HS-5 (cell line): ENCODE measurements at regions not wholly inside any gene's neighbourhood (a gene's known extent, or its start where the extent isn't known, plus 50 kb on each side); places are given as distances from the start of the nearest gene placed in this dataset.
"Not testable (repeated sequence)": the region's sequence is repeated elsewhere in the genome, so short reads cannot be mapped to it uniquely, and the experiment has no call there.

Experiments
- DNase-seq: peaks from one replicate; pipeline ENCODE4 v3.0.0-alpha.2; 2012; ENCODE audit warnings: low read depth

- DNase-seq = not testable (repeated sequence)
Measured at GRCh38 chr11:3583476-3583875, 58.3 kb downstream of the ART5 start.

DNA sequence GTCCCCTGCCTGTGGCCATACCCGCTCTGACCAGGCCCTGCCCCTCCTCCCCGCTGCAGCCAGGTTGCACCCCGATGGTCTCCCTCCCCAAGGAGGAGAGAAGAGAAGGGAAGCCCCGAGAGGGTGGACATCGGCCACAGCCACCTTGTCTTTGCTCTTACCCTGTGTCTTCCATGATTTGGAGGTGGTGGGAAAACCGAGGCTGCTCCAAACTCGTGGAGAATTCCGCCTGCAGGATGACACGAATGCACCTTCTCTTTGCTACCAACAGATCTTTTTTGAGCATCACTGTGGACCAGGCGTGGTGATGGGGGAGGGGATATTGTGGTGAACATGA is 60.4 kb downstream of the ART5 start:
- not testable (repeated sequence) for DNase-seq

- DNase-seq = not testable (repeated sequence)
Measured at GRCh38 chr11:3580487-3581388, 61.1 kb downstream of the ART5 start.

DNA sequence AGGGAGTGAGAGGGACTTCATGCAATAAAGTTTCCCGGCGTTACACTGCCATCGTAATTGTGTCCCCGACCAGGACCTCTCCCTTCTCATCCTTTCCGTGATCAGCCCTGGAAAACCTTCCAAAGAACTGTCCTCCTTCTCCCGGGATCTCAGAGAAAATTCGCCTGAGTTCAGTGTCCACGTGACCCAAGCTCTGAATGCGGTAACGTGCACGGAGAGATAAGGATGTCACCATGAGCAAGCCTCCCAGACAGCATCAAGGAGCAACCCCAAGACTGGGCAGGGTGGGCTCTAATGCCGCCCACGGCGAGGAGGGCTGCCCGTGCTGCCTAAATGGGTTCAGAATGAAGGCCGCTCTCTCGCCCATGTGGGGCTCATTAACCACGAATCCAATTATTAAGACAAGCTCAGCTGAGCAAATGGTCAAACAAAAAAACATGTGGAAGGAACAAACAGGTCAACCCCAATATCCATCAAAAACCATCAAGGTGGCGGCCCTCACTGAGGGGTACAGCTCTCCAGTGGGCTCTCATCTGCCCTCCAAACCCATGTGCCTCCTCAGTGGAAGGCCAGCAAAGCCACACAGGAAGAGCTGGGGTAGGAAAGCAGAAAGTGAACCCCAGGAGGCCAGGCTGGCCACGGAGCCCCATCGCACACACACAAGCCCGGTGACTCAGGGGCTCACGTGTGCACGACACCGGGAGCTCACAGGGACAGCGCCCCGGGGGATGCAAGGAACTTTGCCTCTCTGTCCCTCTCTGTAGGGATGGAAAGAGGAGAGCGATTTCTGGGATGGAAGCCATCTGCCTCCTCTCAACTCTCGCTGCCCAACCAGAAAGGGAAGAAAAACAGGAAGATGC is 62.0 kb downstream of the ART5 start:
- DNase-seq = not testable (repeated sequence)

DNA sequence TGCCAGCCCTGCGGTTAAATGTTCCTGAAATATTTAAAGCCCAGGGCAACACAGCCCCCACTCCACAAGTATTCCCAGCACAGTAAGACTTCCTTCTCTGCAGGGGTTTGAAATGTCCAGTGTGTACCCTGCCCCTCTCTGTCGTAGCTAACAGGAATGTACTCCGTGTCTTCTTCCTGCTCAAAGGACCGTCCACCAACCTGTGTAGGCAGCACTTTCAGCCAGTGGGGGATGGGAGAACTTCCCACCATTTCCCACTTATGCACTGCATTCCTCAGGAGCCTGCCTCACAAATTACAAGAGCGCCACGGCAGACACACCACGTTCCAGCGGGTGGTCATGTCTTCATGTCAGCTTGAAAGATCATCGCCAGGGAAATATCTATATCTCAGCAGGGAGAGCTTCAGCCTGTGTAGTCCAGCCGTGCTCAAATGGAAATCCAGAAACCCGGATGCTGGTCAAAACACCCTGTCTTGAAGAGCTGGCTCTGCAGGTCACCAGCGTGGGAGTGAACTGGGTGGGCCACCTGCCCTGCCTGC is 65.7 kb downstream of the ART5 start:
- DNase-seq = not testable (repeated sequence)

- not testable (repeated sequence) for DNase-seq
Measured at GRCh38 chr11:3572976-3573647, 68.7 kb downstream of the ART5 start.

DNA sequence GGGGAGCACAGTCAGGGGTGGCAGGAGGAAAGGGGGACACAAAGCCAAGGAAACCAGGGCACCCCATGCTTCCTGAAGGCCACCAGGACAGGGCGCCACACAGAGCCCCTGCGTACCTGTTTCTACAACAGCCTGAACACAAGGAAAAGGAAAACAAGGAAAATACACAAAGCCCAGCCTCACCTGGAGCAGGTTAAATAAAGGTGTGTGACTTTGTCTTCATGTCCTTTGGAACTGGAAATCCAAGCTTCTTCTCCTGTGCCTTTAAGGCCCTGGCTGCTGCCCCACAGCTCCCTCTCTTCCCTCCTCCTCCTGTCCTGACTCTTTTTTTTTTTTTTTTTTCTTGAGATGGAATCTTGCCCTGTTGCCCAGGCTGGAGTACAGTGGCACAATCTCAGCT is 70.0 kb downstream of the ART5 start:
- DNase-seq = not testable (repeated sequence)

GRCh38 chr11:3565838-3566237 is 76.0 kb downstream of the ART5 start:
- DNase-seq = not testable (repeated sequence)

- not testable (repeated sequence) for DNase-seq
Measured at GRCh38 chr11:3564383-3564782, 77.4 kb downstream of the ART5 start.

DNA sequence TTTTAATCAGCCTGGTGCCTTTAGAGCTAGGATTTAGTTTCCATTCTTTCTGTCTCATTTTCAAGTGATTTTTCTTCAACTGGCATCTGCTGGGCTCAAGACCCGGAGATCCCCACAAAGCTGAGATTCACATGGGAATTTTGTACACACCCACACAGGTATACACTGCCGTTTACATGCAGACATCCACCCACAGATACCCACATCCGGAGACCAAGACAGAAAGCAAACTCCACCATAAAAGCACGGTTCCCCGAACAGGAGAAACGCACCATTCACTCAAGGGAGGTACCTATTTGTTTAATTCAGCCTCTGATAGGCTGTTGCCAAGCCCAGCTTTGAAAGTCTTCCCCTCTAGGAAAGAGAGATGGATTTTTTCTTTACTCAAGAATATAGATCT is 87.2 kb downstream of the ART5 start:
- not testable (repeated sequence) for DNase-seq

- DNase-seq = not testable (repeated sequence)
Measured at GRCh38 chr11:3544990-3545389, 96.8 kb downstream of the ART5 start.

GRCh38 chr11:3538220-3538619 is 103.6 kb downstream of the ART5 start:
- not testable (repeated sequence) for DNase-seq

DNA sequence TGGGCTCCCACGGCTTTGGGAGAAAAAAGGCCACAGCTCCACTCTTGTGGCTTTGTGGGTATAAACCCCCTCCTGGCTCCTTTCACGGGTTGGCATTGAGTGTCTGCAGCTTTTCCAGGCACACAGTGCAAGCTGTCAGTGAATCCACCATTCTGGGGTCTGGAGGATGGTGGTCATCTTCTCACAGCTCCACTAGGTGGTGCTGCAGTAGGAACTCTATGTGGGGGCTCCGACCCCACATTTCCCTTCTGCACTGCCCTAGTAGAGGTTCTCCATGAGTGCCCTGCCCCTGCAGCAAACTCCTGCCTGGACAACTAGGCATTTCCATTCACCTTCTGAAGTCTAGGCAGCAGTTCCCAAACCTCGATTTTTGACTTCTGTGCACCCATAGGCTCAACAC is 104.5 kb downstream of the ART5 start:
- not testable (repeated sequence) for DNase-seq

DNA sequence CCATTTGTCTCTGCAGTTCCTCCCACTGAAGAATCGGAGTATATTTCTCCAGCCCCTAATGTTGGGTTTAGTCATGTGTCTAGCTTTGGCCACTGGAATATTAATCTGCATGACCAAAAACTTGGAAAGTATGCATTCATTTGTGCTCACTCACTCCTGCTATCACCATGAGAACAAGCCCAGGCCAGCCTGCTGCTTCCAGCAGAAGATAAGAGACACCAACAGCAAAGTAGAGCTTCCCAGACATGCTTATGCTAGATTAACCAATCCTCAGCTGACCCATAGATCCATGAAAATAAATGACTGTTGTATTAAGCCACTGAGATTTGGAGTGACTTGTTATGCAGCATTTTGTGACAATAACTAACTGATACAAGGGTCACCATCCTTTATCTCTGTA is 108.8 kb downstream of the ART5 start:
- DNase-seq = not testable (repeated sequence)

- not testable (repeated sequence) for DNase-seq
Measured at GRCh38 chr11:3531280-3531679, 110.5 kb downstream of the ART5 start.

- DNase-seq = not testable (repeated sequence)
Measured at GRCh38 chr11:3523567-3523966, 118.2 kb downstream of the ART5 start.

GRCh38 chr11:3520905-3521304 is 120.9 kb downstream of the ART5 start:
- DNase-seq = not testable (repeated sequence)

DNA sequence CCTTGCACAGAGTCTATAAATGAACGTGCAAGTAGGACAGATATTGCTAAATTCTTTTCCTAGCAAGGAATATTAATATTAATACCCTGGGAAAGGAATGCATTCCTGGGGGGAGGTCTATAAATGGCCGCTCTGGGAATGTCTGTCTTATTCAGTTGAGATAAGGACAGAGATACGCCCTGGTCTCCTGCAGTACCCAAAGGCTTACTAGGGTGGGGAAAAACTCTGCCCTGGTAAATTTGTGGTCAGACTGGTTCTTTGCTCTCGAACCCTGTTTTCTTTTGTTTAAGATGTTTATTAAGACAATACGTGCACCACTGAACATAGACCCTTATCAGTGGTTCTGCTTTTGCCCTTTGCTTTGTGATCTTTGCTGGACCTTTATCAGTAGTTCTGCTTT is 122.0 kb downstream of the ART5 start:
- not testable (repeated sequence) for DNase-seq

GRCh38 chr11:3516934-3517567 is 124.7 kb downstream of the ART5 start:
- DNase-seq = not testable (repeated sequence)

DNA sequence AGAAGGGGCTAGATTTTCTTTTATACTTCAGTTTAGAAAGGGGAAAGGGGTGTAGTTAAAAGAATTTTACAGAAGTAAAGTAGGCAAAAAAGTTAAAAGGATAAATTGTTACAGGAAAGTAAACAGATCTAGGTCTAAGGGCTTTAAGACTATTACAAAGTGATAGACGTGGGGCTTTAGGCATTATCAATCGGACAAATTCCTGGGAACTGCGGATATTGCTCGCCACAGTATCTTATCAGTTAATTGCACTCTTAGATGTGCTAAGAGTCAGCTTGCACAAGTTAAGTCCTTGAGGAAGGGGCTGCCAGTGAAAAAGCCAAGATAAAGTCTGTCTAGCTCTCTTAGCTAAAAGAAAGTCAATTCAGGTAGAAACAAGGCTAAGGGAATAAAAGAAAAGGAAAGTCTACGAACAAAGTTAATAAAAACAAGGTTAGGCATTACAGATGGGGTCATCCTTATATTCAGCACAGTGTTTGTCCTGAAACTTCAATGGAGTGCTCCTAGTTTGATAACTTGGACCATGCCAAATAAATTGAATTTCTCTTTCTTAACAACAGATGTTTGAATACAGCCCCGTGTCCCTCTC is 125.4 kb downstream of the ART5 start:
- DNase-seq = not testable (repeated sequence)
